ENCODE measurements at regions not wholly inside any gene's neighbourhood (a gene's known extent, or its start where the extent isn't known, plus 50 kb on each side); places are given as distances from the start of the nearest gene placed in this dataset.

DNA sequence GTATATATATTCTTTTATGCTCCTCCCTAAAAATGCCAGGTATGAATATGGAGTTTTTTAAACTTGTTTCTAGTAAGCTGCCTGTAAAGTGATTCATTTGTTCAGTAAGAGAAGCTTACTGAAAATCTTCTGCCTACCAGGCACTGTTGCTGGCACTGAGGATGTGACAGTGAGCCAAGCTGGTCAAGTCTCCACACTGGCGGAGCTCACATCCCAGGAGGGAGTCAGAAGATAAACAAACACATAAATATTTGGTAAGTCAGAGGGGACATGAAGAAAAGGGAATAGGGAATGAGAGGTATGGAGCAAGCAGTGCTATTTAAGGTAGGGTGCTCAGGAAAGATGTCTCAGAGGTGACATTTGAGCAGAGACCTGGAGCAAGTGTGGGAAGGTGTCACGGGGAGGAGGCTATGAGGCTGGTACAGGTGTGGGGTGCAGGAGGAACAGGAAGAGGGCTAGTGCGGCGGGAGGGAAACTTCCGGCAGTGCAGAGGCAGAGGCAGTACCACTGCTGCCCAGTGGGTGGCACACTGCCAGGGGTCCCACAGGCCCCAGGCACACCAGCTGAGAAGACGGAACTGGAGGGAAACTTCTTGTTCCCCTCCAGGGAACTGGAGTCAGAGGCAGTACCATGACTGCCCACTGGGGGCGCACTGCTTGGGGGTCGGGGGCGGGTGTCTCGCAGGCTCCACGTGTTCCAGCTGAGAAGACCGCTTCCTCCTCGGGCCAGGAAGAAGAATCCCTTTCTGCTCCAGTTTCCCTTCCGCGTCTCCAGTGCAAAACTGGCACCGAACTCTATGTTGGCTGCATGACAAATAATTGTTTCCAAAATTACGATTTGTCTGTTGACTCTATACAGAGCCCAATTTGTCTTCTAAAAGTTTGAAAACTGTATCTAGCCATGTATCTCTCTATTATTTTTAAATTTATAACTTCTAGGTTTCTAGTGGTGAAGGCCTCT is 161.0 kb downstream of the TEX36 start (continued):
- TF ChIP-seq TCF7L2 (IDR thresholded peaks at IDR 0.05; ENCODE audit: borderline replicate concordance, extremely low read depth, insufficient read depth, insufficient read length) (no peak), YY1 (IDR thresholded peaks at IDR 0.05; ENCODE audit: extremely low read depth, insufficient replicate concordance, low read depth, low read length) (peak; percentile 25), SIN3A (IDR thresholded peaks at IDR 0.05; ENCODE audit: low read depth) (no peak), RAD21 (IDR thresholded peaks at IDR 0.05; ENCODE audit: low read depth) (peak; percentile 81)
- TF ChIP-seq, protein P1, sequence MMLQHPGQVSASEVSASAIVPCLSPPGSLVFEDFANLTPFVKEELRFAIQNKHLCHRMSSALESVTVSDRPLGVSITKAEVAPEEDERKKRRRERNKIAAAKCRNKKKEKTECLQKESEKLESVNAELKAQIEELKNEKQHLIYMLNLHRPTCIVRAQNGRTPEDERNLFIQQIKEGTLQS (IDR thresholded peaks at IDR 0.05), result no peak; the same call in 1 of the 2 replicates

DNA sequence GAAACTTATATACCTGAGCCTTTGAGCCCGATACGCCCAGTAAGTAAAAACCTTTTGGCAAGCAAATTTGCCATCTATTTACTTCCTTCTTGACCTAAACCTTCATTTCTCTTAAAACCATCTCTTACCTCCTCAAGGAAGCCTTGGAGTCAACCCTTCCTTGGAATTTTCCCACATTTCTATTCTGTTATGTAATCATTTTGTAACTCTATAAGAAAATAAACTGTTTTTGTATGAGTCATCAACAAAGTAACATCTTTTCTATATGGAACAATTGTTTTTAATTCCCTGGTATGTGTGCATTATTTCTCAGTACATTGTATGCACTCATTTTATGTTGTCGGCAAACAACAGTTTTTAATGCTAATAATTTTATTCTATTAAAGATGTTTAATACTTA is 162.0 kb downstream of the TEX36 start:
- no peak overlapping the region for H3K9ac ChIP-seq (ENCODE audit: low read length)
- no peaks in the 10 kb centered on the region for H3K9me2 ChIP-seq (ENCODE audit: insufficient read depth)
- DNase-seq (ENCODE audit: low read depth, low spot score), result no peak
- H3K9me3 ChIP-seq (ENCODE audit: control insufficient read depth in 1 of 2, insufficient read depth in 1 of 2, low read depth in 1 of 2, low read length in 2 of 2), result no peaks in the 10 kb centered on the region
- H2AFZ ChIP-seq (ENCODE audit: low read depth, low read length, poor library complexity, severe bottlenecking), result peak overlapping the region; percentile 100
- H3K79me2 ChIP-seq (ENCODE audit: insufficient read depth, low read length), result no peaks in the 10 kb centered on the region
- no TSS peak for BruUV-seq (replicated peaks)
- no peak for ATAC-seq
- H3K4me2 ChIP-seq (ENCODE audit: low read length), result no peak overlapping the region
- H3K36me3 ChIP-seq (ENCODE audit: control insufficient read depth in 1 of 2, insufficient read depth in 2 of 2, low read length in 2 of 2), result no peaks in the 10 kb centered on the region
- H3K4me3 ChIP-seq (replicated peaks in 1 of 2; ENCODE audit: low read depth in 1 of 2, low read length in 2 of 2), result no peak overlapping the region
- intact Hi-C loops (cut with micrococcal nuclease), result loop anchor here (5.0 kb wide), 2 partner anchors 106 to 196 kb away; partner anchors contain the start of gene EDRF1
- POLR2A ChIA-PET, result no interaction called here
- peaks cover 5 to 14% of the 10 kb centered on the region in 2 experiments for H3K4me1 ChIP-seq (ENCODE audit: control insufficient read depth in 1 of 2, insufficient read depth in 2 of 2, low read length in 2 of 2)
- H4K20me1 ChIP-seq (ENCODE audit: insufficient read depth), result no peaks in the 10 kb centered on the region
- RAD21 ChIA-PET (ENCODE audit: low non-redundant PET in 1 of 2, low total read pairs in 2 of 2, uncharacterized antibody in 2 of 2, unreplicated experiment in 2 of 2), result no interaction called here
- H3K27me3 ChIP-seq (ENCODE audit: insufficient read depth, low read length), result no peaks in the 10 kb centered on the region
- CTCF ChIA-PET, result interaction anchor here (1.0 to 1.6 kb wide), 8 partner anchors 10 to 143 kb away, joined by 3 to 9 read pairs (median 5); no protein-coding TSS in a partner anchor
- H3K27ac ChIP-seq (ENCODE audit: low read depth, low read length), result no peak overlapping the region
- no peak for TF ChIP-seq CEBPB (IDR thresholded peaks at IDR 0.05; ENCODE audit: low read depth)
- TF ChIP-seq POLR2A (IDR thresholded peaks at IDR 0.05; ENCODE audit: borderline replicate concordance, extremely low read depth, insufficient read depth, insufficient read length), result no peak
- no peak for TF ChIP-seq RAD21 (IDR thresholded peaks at IDR 0.05; ENCODE audit: low read depth)
- no peak for TF ChIP-seq EGR1 (IDR thresholded peaks at IDR 0.05; ENCODE audit: low read depth)
- TF ChIP-seq ZBTB33 (IDR thresholded peaks at IDR 0.05; ENCODE audit: extremely low read depth, insufficient replicate concordance, low read length), result no peak
- no peak for TF ChIP-seq TCF7L2 (IDR thresholded peaks at IDR 0.05; ENCODE audit: borderline replicate concordance, extremely low read depth, insufficient read depth, insufficient read length)
- TF ChIP-seq CBX3 (IDR thresholded peaks at IDR 0.05; ENCODE audit: low read depth), result no peak
- TF ChIP-seq, protein P1 (IDR thresholded peaks at IDR 0.05), result no peak
- TF ChIP-seq SIN3A (IDR thresholded peaks at IDR 0.05; ENCODE audit: low read depth), result no peak
- TF ChIP-seq POLR2AphosphoS5 (IDR thresholded peaks at IDR 0.05; ENCODE audit: low read depth, low read length), result no peak
- TF ChIP-seq, protein P2, sequence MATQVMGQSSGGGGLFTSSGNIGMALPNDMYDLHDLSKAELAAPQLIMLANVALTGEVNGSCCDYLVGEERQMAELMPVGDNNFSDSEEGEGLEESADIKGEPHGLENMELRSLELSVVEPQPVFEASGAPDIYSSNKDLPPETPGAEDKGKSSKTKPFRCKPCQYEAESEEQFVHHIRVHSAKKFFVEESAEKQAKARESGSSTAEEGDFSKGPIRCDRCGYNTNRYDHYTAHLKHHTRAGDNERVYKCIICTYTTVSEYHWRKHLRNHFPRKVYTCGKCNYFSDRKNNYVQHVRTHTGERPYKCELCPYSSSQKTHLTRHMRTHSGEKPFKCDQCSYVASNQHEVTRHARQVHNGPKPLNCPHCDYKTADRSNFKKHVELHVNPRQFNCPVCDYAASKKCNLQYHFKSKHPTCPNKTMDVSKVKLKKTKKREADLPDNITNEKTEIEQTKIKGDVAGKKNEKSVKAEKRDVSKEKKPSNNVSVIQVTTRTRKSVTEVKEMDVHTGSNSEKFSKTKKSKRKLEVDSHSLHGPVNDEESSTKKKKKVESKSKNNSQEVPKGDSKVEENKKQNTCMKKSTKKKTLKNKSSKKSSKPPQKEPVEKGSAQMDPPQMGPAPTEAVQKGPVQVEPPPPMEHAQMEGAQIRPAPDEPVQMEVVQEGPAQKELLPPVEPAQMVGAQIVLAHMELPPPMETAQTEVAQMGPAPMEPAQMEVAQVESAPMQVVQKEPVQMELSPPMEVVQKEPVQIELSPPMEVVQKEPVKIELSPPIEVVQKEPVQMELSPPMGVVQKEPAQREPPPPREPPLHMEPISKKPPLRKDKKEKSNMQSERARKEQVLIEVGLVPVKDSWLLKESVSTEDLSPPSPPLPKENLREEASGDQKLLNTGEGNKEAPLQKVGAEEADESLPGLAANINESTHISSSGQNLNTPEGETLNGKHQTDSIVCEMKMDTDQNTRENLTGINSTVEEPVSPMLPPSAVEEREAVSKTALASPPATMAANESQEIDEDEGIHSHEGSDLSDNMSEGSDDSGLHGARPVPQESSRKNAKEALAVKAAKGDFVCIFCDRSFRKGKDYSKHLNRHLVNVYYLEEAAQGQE (IDR thresholded peaks at IDR 0.05; ENCODE audit: low read depth), result no peak
- no peak for TF ChIP-seq FOSL1 (IDR thresholded peaks at IDR 0.05; ENCODE audit: low read depth)
- TF ChIP-seq SP1 (IDR thresholded peaks at IDR 0.05; ENCODE audit: low read depth), result no peak
- TF ChIP-seq ELF1 (IDR thresholded peaks at IDR 0.05; ENCODE audit: borderline replicate concordance, low read depth), result no peak
- no peak for TF ChIP-seq ZNF274 (IDR thresholded peaks at IDR 0.05; ENCODE audit: low read depth, low read length)
- TF ChIP-seq EZH2 (IDR thresholded peaks at IDR 0.05), result no peak
- no peak for TF ChIP-seq EZH2phosphoT487 (IDR thresholded peaks at IDR 0.05; ENCODE audit: borderline replicate concordance)

All from HCT116 (cell line).